Activated CD4-positive, CD25-positive, alpha-beta regulatory T cell treated with anti-CD3 and anti-CD28 coated beads, Interleukin-2, amount 50 U/mL, for 72 hours (primary cell): ENCODE measurements at regions not wholly inside any gene's neighbourhood (a gene's known extent, or its start where the extent isn't known, plus 50 kb on each side); places are given as distances from the start of the nearest gene placed in this dataset.
"Not testable (repeated sequence)": the region's sequence is repeated elsewhere in the genome, so short reads cannot be mapped to it uniquely, and the experiment has no call there.

ENCODE experiments used
- DNase-seq: peaks from one replicate; pipeline ENCODE4 v3.0.0; 2021

DNA sequence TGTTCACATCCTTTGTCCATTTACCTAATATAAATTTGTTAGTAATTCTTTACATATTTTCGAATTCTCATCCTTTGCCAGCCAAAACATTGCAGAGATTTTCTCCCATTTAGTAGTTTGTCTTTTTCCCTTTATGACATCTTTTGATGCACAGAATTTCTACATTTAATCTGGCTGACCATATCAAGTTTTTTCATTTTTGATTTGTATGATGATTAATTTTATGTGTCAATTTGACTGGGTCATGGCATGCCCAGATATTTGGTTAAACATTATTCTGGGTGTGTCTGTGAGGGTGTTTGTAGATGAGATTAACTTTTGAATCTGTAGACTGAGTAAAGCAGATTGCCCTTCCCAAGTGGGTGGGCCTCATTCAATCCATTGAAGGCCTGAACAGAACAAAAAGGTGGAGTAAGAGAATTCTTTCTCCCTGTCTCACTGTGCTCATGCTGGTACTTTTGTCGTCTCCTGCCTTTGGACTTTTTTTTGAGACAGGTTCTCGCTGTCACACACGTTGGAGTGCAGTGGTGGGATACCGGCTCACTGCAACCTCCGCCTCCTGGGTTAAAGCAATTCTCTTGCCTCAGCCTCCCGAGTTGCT lies 72.1 kb upstream of the EPB41L1 start:
- DNase-seq: no peak

- not testable (repeated sequence) for DNase-seq
Measured at GRCh38 chr20:36083200-36083599, 71.3 kb upstream of the EPB41L1 start.

DNA sequence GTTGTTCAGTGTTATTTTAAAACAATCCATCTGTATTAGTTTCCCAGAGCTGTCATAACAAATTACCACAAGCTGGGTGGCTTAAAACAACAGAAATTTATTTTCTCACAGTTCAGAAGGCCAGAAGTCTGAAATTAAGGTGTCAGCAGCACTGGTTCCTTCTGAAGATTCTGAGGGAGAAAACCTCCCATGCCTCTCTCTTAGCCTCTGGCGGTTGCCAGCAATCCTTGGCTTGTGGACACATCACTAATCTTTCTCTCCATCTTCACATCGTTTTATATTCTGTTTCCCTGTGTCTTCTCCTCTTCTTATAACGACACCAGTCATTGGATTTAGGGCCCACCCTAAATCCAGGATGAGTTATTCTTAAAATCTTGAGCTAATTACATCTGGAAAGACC lies 70.2 kb upstream of the EPB41L1 start:
- DNase-seq: no peak

DNA sequence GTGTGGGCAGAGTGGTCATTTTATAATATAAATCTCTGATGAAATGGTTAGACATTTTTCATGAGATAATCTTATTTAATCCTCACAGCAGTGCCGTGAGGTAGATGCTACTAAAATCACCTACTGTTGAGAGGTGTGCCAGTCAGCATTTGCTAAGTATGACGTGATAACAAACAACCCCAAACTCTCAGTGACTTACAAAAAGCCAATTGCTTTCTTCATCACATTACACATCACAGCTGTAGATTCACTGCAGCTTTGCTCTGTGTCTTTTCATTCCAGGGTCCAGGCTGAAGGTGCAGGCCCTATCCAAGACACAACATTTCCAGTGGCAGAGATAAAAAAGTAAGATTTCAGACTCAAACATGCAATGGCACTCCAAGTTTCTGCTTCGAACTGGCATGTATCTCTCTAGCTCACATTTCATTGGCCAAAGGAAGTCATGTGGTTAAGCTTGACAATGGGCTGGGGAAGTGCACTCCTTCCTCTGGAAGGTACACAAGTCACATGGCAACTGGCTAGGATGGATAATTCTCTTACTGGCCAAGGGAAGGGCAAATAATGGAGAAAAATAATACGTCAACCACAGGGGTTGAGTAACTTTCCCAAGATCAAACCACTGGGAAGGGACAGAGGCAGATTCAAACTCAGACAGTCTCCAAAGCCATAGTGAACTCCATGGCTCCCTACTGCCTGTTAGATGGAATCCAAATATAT lies 69.5 kb upstream of the EPB41L1 start:
- no peak for DNase-seq

DNA sequence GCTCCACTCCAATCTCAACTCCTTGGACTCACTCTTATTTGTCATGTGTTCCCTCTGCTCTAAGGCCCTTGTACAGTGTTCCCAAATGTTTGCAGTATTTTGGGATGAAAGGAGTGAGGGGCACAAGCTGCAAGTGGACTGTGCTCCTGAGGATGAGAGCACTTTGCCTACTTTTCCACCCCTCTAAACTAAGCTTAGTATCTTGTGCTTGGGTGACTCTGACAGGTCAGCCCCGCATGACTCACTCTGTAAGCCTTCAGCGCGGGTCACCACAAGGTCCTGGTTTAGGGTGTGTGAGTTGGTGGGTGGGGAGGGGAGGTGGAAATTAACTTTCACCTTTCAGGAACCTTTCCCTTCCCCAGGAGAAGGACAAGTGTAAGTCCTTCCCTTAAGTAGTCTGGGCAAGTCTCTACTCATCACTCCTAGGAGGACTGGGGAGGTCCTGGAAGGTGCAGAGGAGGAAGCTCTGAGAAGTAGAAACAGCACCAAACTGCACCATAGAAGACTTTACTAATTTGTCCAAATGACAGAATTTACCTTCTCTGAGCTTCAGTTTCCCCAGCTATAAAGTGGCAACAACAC lies 68.8 kb upstream of the EPB41L1 start:
- no peak for DNase-seq

DNA sequence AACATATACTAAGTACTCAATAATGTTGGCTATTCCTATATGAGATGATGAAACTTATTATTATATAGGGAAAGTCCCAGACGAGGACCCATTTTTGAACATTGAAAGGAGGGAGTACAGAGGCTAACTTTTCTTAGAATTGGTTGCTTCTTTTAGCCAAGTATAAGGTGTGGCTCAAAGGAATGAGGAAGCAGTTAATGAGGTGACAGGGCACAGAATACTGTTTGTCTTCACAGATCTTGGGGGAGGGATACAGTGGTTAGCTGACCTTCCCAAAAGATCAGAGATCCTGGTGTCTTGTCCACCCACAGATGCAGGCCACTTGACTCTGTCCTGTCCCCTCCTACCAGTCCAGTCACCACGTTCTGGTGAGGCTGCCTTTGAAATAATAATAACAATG lies 67.8 kb upstream of the EPB41L1 start:
- DNase-seq: no peak

DNA sequence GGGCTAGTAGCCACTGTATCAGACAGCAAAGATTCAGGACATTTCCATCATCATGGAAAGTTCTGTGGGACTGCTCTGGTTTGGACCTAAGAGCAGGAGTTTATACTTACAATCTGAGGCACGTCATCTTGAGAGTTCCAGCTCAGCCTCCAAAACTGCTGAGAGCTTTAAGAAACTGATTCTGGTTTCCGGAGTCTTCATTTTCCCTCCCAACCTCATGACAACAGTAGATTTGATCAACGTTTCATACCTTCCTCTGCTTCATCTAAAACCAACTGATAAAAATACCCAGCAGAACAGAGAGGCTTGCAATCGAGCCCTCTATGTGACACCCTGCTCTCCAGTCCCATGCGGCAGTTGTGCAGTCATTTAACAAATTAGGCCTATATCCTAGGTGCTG lies 64.3 kb upstream of the EPB41L1 start:
- no peak for DNase-seq

DNA sequence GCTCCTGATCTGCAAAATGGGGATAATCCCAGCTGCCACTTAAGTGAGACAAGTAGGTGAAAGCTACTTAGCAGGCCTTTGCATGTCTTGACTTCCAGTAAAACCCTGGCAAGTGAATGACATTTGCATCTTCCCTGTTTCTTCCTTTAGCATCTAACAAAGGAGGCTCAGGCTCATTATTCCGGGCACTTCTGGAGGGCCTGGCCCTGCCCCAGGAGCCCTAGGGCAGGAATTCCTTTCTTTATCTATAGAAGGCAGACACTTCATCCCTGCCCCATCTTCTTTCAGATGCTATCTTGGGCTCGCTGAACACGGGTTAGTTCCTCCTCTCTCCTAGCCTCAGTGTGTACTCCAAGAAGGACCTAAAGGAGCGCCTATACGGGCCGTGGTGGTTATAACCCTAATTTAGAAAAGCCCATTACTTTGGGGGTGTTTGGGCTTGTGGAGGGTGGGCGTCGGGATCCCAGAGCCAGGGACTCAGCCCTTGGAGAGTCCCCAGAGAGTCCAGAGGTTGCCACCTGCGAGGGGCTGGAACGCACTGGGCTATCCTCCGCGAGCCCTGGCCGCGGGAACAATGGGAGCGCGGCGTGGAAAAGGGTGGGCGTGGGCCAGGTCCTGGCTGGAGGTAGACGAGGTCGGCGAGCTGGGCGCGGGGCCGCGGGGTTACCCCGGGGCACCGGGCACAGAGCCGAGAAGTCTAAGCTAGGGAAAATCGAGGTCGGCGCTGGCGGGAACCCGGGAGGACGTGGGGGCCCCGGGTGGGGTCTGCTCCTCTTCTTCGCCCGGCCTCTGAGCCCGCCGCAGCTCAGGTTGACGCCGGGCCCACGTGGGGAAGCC lies 62.8 kb upstream of the EPB41L1 start:
- no peak for DNase-seq

- no peak for DNase-seq
Measured at GRCh38 chr20:36092398-36093024, 62.0 kb upstream of the EPB41L1 start.

- peak; percentile 41 for DNase-seq
Measured at GRCh38 chr20:36093025-36093803, 61.3 kb upstream of the EPB41L1 start.

DNA sequence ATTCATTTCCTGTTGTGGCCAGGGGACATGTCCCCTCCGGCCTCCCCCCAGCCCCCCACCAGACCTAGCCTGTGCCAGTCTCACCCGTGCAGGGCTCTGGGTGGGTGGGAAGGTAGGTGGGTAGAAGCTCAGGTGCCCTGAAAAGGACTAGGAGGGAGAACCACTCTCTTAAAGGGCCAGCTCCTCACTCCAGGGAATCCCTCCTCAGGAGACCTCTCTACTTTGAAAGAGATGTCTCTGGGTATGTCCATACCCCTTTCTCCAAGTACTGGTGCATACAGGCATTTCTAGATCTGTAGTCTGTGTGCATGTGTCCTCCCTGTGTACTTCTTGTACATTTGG lies 60.8 kb upstream of the EPB41L1 start:
- no peak for DNase-seq

GRCh38 chr20:36094497-36094896 lies 60.0 kb upstream of the EPB41L1 start:
- no peak for DNase-seq

GRCh38 chr20:36096435-36096834 lies 58.1 kb upstream of the EPB41L1 start:
- DNase-seq: no peak

DNA sequence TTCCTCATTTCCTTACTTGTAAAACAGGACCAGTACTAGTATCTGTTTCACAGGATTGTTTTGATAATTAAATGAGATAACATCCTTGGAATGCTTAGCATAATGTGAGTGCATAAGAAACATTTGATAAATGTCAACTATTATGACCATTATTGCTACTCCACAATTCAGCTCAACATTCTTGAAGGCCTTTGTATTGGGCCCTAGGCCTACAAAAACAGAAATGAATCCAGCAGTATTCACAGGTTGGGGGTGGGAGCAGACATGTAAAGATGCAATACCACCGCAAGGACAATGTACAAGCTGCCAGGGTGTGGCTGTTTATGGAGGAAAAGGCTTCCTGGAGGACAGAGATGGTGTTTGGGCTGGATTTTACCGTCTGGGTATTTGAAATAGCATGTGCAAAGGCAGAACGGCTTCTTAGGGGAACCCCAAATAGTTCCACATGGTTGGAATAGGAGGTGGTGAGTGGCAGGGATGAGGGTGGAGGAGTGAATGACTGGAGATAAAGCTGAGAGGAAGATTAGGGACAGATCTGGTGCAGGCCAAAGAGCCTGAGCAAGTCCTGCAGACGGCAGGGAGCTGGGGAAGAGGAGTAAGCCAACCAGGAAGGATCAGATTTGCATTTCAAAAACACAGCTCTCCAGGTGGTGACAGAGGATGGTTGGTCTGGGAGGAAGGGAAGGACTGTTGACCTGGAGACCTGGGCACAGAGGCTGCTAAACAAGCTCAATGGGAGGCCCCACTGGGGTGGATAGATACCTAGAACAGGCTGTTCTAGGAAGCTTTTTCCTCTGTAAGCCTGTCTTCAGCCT lies 57.0 kb upstream of the EPB41L1 start:
- DNase-seq: no peak

DNA sequence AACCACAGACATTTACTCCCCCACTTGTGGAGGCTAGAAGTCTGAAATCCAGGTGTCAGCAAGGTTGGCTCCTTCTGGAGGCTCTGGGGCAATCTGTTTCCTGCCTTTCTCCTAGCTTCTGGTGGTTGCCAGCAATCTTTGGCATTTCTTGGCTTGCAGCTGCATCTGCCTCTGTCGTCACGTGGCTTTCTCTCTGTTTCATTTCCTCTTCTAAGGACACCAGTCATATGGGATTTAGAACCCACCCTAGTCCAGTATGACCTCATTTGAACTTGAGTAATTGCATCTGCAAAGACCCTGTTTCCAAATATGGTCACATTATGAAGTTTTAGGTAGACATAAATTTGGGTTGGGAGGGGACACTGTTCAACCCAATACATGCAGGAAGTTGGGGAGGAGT lies 56.2 kb upstream of the EPB41L1 start:
- no peak for DNase-seq

DNA sequence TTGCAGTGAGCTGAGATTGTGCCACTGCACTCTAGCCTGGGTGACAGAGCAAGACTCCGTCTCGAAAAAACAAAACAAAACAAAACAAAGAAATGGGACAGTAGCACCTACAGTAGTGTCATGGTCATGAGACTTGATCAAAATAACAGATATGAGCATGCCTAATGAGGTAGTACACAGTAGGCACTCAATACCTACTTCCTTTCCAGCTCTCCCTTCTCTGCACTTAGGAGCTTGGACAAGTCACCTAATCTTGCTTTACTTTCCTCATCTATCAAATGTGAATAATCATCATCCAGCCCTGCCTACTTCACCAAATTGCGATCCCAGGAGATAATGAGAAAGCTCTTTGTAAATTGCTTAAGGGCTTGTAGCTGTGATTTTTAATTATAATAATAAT lies 55.4 kb upstream of the EPB41L1 start:
- DNase-seq: no peak

GRCh38 chr20:36101192-36101591 lies 53.3 kb upstream of the EPB41L1 start:
- no peak for DNase-seq

- no peak for DNase-seq
Measured at GRCh38 chr20:36102306-36102705, 52.2 kb upstream of the EPB41L1 start.

DNA sequence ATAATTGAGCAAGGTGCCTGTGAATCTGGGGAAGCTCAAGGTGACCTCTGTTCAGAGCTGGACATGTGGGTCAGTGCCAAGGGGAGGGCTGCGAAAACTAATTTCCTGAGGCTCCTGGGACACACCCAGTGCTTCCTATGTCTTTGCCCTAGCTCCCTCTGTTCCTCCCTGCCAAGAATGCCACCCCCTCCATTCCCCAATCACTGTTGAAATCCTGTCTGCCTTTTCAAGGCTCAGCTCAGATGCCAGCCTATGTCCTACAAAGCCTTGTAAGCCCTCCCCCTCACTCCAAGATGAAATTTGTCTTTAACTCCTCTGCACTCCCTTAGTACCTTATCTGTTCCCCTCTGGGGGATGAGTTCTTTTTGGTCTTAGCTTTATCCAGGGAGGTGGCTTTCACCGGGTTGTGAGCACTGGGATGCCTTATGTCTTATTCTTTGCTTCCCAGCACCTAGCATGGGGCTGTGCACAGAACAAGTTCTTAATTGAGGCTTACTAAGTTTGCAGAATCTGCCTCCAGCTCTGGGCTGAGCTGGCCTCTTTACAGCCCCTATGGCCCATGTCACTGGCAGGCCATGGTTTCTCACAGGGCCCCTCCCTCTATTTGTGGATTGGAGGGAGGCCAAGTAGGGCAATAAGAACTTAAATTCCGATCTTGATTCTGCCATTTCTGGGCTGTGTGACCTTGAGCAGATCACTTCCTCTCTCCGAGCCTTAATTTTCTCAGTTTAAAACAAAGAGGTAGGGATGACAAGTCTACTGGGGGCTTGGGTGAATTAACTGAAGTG lies 51.5 kb upstream of the EPB41L1 start:
- DNase-seq: no peak

DNA sequence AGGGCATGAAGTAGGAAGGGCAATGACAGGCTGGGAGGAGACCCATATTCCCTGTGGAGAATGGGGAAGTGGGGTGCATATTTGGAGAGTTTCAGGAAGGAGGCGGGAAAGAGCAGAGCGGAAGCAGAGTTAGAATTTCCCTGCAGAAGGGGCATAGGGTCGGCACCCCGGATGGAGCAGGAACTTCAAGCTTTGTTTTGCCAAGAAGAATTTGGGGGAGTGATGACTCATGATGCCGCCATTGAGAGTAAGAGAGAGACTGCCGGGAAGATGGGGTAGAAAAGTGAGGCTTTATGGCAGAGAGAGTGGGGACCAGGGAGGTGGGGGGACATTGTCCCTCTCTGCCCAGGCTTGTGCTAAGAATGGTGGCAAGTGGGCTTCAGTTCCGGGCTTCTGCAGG lies 50.3 kb upstream of the EPB41L1 start:
- no peak for DNase-seq
